Cerebellar cortex (tissue), 1 donor: ENCODE measurements at regions not wholly inside any gene's neighbourhood (a gene's known extent, or its start where the extent isn't known, plus 50 kb on each side); places are given as distances from the start of the nearest gene placed in this dataset.
A peak's percentile ranks its signal among the peaks of the same experiment; 100 is the strongest.

Source experiments
- DNase-seq: peaks from one replicate; pipeline ENCODE4 v3.0.0-alpha.2; 2015; ENCODE audit warnings: low spot score

DNA sequence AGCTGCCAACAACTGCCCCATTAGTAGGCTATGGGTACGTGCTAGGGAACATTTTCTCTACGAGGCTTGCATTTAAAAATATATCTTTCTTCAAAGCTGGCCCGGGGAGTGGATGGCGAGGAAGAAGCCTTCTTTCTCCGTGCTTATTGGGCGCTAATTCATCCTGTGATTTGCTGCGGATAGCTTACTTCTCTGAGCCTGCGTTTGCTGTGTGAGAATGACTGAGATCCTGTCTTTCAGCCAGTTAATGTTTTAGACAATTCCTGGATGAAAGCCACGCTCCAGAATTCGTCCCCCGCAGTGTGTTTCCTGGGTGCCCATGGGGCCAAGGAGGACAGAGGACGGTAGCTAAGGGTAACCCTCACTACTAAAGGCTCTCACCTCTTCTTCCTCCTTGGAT lies 57.8 kb upstream of the TARBP1 start:
- DNase-seq, result no peak

- DNase-seq, result no peak
Measured at GRCh38 chr1:234535763-234536515, 57.0 kb upstream of the TARBP1 start.

GRCh38 chr1:234535218-234535617 lies 56.2 kb upstream of the TARBP1 start:
- DNase-seq, result no peak

GRCh38 chr1:234533975-234534876 lies 55.2 kb upstream of the TARBP1 start:
- no peak for DNase-seq

GRCh38 chr1:234533034-234533891 lies 54.3 kb upstream of the TARBP1 start:
- DNase-seq, result no peak

GRCh38 chr1:234532503-234532922 lies 53.5 kb upstream of the TARBP1 start:
- peak; percentile 51 for DNase-seq

GRCh38 chr1:234531151-234531635 lies 52.2 kb upstream of the TARBP1 start:
- DNase-seq, result peak; percentile 53

GRCh38 chr1:234530672-234531071 lies 51.7 kb upstream of the TARBP1 start:
- no peak for DNase-seq

GRCh38 chr1:234529950-234530237 lies 50.9 kb upstream of the TARBP1 start:
- no peak for DNase-seq

DNA sequence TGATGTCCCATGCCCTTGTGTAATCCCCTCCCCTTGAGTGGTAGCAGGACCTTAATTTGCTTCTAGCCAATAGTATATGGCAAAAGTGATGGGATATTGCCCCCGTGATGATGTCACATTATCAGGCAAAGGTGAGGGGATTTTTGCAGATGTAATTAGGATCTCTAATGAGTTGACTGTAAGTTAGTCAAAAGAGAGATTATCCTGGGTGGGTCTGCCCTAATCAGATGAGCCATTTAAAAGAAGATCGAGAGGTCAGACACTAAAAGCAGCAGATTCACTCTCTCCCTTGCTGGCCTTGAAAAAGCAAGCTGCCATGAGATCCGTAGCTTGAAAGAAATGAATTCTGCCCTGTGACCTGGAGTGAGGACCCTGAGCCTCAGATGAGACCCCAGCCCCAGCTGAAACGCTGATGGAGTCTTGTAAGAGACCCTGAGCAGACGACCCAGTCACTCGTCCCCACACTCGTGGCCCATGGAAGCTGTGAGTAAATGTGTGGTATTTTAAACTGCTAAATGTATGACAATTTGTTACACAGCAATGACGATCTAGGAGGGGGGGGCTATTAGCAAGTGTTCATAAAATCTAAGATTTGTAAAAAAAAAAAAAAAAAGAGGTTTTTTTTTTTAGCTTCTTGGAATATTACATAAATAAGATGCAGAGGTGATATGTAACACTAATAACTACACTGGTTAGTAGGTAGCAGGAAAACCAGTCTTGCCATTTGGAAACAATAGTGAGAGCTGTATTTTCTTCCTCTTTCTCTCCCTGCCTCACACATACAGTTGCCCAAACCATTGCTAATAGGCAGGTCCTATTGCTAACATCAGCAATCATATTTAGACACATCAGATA lies 50.3 kb upstream of the TARBP1 start:
- DNase-seq, result no peak
